Endothelial cell of umbilical vein (primary cell): ENCODE measurements at regions not wholly inside any gene's neighbourhood (a gene's known extent, or its start where the extent isn't known, plus 50 kb on each side); places are given as distances from the start of the nearest gene placed in this dataset.

Source experiments
- BruUV-seq: library from RNA; stranded (reverse); fragments of 400-500 nt; replicated peaks from 2 replicates; lab custom pipeline; 2021; lab: Mats Ljungman, UMichigan
- CTCF ChIA-PET: fragments of 300-600, 350-600 bp; sonication (Branson Sonifier 250); formaldehyde crosslinking; loops from one replicate; lab custom pipeline; 2021; ENCODE audit warnings: antibody characterized with exemption, inconsistent platforms; lab: Charles Lee
- POLR2A ChIA-PET: fragments of 300-600, 350-600 bp; sonication (Branson Sonifier 250); formaldehyde crosslinking; loops from one replicate; lab custom pipeline; 2021; ENCODE audit warnings: antibody characterized with exemption, inconsistent platforms; lab: Charles Lee
- DNase-seq: peaks from one replicate; pipeline ENCODE4 v3.0.0-alpha.2; 2011; ENCODE audit warnings: low read depth, low spot score
- FAIRE-seq: peaks from 2 replicates; lab custom pipeline; 2011; peaks lifted over from hg19 to GRCh38; lab: Jason Lieb, UNC
- H2AFZ ChIP-seq: 2 replicates; pipeline ENCODE4 v1.6.0; 2012; ENCODE audit warnings: low read depth, low read length, control low read depth, inconsistent platforms
- H3K27ac ChIP-seq: 2 replicates; pipeline ENCODE4 v1.5.1; 2011; ENCODE audit warnings: low read depth, mild to moderate bottlenecking, control low read depth, low read length, moderate library complexity; ENCODE audit not compliant: insufficient read depth
- H3K27me3 ChIP-seq, 2 experiments: 2 replicates each; pipeline versions ENCODE4 v1.6.0 to v1.6.1; 2011; ENCODE audit warnings: low read length in 2 of 2, mixed read lengths in 1 of 2; ENCODE audit not compliant: control insufficient read depth in 2 of 2, insufficient read depth in 2 of 2
- H3K36me3 ChIP-seq, 2 experiments: 2 replicates in 1 of 2; 3 replicates in 1 of 2; pipeline ENCODE4 v1.5.1; 2011; ENCODE audit warnings: low read length in 2 of 2, mild to moderate bottlenecking in 1 of 2, moderate library complexity in 1 of 2; ENCODE audit not compliant: control insufficient read depth in 2 of 2, insufficient read depth in 2 of 2; ENCODE audit errors: extremely low read depth in 1 of 2
- H3K4me1 ChIP-seq: 3 replicates; pipeline ENCODE4 v1.5.1; 2011; ENCODE audit warnings: mild to moderate bottlenecking, low read length; ENCODE audit not compliant: control insufficient read depth, insufficient read depth; ENCODE audit errors: extremely low read depth
- H3K4me2 ChIP-seq: 2 replicates; pipeline ENCODE4 v1.6.1; 2011; ENCODE audit warnings: low read length, control low read depth, mixed read lengths; ENCODE audit not compliant: insufficient read depth
- H3K4me3 ChIP-seq, 3 experiments: fragments of 200-600 bp in 1 of 3; sonication (generic), shearing (Covaris generic) in 1 of 3; replicated peaks in 1 of 3; 2 replicates each; pipeline ENCODE4 v1.5.1; 2011 to 2016; ENCODE audit warnings: control low read depth in 3 of 3, low read length in 3 of 3, mild to moderate bottlenecking in 2 of 3, inconsistent platforms in 1 of 3, low read depth in 1 of 3, moderate library complexity in 1 of 3; ENCODE audit not compliant: insufficient read depth in 1 of 3
- H3K79me2 ChIP-seq: 2 replicates; pipeline ENCODE4 v1.6.0; 2012; ENCODE audit warnings: low read length, inconsistent platforms; ENCODE audit not compliant: control insufficient read depth, insufficient read depth
- H3K9ac ChIP-seq: replicated peaks from 2 replicates; pipeline ENCODE3; 2011; ENCODE audit warnings: low read length, control low read depth; ENCODE audit not compliant: insufficient read depth; ENCODE audit errors: extremely low read depth
- H3K9me1 ChIP-seq: replicated peaks from 3 replicates; pipeline ENCODE4 v1.6.0; 2011; ENCODE audit warnings: mild to moderate bottlenecking, low read length; ENCODE audit not compliant: control insufficient read depth, insufficient read depth; ENCODE audit errors: extremely low read depth
- H3K9me3 ChIP-seq: replicated peaks from 2 replicates; pipeline ENCODE4 v1.5.1; 2012; ENCODE audit warnings: low read length, inconsistent platforms; ENCODE audit not compliant: control insufficient read depth, insufficient read depth
- H4K20me1 ChIP-seq: replicated peaks from 2 replicates; pipeline ENCODE3; 2011; ENCODE audit warnings: mild to moderate bottlenecking, low read length; ENCODE audit not compliant: control insufficient read depth, insufficient read depth; ENCODE audit errors: extremely low read depth
- EZH2 ChIP-seq: IDR thresholded peaks from 2 replicates; pipeline ENCODE4 v1.6.1; 2012; ENCODE audit warnings: borderline replicate concordance, low read depth, mild to moderate bottlenecking, moderate library complexity, low read length, inconsistent platforms; ENCODE audit not compliant: severe bottlenecking
- FOS ChIP-seq: IDR thresholded peaks from 2 replicates; pipeline ENCODE4 v1.6.1; 2011; ENCODE audit warnings: mild to moderate bottlenecking, low read length, moderate library complexity, borderline replicate concordance; ENCODE audit not compliant: insufficient read depth
- GATA2 ChIP-seq: IDR thresholded peaks from 2 replicates; pipeline ENCODE4 v1.7.0; 2011; ENCODE audit warnings: low read depth, mild to moderate bottlenecking, moderate library complexity, mixed read lengths, low read length; ENCODE audit not compliant: insufficient read length, insufficient read depth
- JUN ChIP-seq: IDR thresholded peaks from 2 replicates; pipeline ENCODE4 v1.6.1; 2011; ENCODE audit warnings: borderline replicate concordance, low read depth; ENCODE audit not compliant: insufficient read length, insufficient read depth
- MYC ChIP-seq: IDR thresholded peaks from one replicate; pipeline ENCODE4 v1.6.1; 2011; ENCODE audit warnings: mild to moderate bottlenecking, low read depth, low read length
- POLR2A ChIP-seq: IDR thresholded peaks from 2 replicates; pipeline ENCODE4 v1.6.1; 2012; ENCODE audit warnings: low read depth, mild to moderate bottlenecking, control low read depth, low read length
- POLR2AphosphoS5 ChIP-seq: IDR thresholded peaks from 2 replicates; pipeline ENCODE4 v1.6.1; 2012; ENCODE audit warnings: low read depth, mild to moderate bottlenecking, control low read depth, low read length, moderate library complexity; ENCODE audit not compliant: insufficient read depth
- dilution Hi-C: fragments of 300-500 bp; cut with MboI; formaldehyde crosslinking; loops from one replicate; pipeline ENCODE4 v1.15.0; 2019; ENCODE audit warnings: low sequenced_read_pairs; ENCODE audit not compliant: extremely low pct_ligation_motif_present
- intact Hi-C: fragments of 100-400 bp; cut with micrococcal nuclease; formaldehyde crosslinking; loops from one replicate; pipeline ENCODE4 v1.10.0; 2022
- TF ChIP-seq, protein P1 (sequence below): IDR thresholded peaks from 2 replicates; pipeline ENCODE4 v1.6.1; 2011; ENCODE audit not compliant: insufficient read depth, insufficient read length
- TF ChIP-seq, protein P2 (sequence below), 2 donors: IDR thresholded peaks; 1 replicate in 1 of 2; 2 replicates in 1 of 2; pipeline ENCODE4 v1.5.1; 2011; ENCODE audit warnings: low read length in 2 of 2, mild to moderate bottlenecking in 2 of 2, moderate library complexity in 2 of 2, control low read depth in 1 of 2, inconsistent platforms in 1 of 2, low read depth in 1 of 2; ENCODE audit not compliant: insufficient read depth in 1 of 2; ENCODE audit errors: extremely low read depth in 1 of 2

DNA sequence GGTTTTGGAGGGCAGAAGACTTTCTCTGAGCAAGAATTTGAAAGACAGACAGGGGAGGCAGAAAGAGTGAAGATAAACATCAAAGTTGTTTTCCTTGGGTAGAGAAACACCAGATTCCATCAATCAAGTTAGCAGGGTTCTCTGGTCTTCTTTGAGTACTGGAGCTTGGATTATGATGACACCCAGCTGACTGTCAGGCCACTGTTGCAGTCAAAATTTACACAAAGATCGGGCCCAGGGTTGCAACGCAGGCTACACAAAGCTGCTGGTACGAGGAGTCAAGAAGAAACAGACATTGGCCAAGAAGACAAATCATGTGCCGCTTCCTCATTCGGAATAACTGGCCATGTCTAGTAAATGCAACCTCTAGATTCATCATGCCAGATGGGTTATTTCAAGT, 396.2 kb upstream of the XYLT1 start:
- dilution Hi-C loops = no loop called here
- H3K4me3 ChIP-seq = no peak overlapping the region
- intact Hi-C loops = no loop called here
- no TSS peak for BruUV-seq
- no peak overlapping the region for H3K4me2 ChIP-seq
- FAIRE-seq (no peak), DNase-seq (no peak)
- H3K9me3 ChIP-seq = no peaks in the 10 kb centered on the region
- H3K9me1 ChIP-seq = no peaks in the 10 kb centered on the region
- no peak for TF ChIP-seq MYC
- no peak for TF ChIP-seq POLR2AphosphoS5
- no peak for TF ChIP-seq EZH2
- TF ChIP-seq, protein P1, sequence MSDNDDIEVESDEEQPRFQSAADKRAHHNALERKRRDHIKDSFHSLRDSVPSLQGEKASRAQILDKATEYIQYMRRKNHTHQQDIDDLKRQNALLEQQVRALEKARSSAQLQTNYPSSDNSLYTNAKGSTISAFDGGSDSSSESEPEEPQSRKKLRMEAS = no peak
- no peak for TF ChIP-seq POLR2A
- no peak for TF ChIP-seq JUN
- TF ChIP-seq GATA2 = no peak
- TF ChIP-seq FOS = no peak
- TF ChIP-seq, protein P2, sequence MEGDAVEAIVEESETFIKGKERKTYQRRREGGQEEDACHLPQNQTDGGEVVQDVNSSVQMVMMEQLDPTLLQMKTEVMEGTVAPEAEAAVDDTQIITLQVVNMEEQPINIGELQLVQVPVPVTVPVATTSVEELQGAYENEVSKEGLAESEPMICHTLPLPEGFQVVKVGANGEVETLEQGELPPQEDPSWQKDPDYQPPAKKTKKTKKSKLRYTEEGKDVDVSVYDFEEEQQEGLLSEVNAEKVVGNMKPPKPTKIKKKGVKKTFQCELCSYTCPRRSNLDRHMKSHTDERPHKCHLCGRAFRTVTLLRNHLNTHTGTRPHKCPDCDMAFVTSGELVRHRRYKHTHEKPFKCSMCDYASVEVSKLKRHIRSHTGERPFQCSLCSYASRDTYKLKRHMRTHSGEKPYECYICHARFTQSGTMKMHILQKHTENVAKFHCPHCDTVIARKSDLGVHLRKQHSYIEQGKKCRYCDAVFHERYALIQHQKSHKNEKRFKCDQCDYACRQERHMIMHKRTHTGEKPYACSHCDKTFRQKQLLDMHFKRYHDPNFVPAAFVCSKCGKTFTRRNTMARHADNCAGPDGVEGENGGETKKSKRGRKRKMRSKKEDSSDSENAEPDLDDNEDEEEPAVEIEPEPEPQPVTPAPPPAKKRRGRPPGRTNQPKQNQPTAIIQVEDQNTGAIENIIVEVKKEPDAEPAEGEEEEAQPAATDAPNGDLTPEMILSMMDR (IDR thresholded peaks at IDR 0.05; ENCODE audit: extremely low read depth in 1 of 2, insufficient read depth in 1 of 2, low read depth in 1 of 2, low read length in 2 of 2) = no peak
- H4K20me1 ChIP-seq = no peaks in the 10 kb centered on the region
- no peaks in the 10 kb centered on the region for H3K36me3 ChIP-seq
- no peak overlapping the region for H3K27ac ChIP-seq
- POLR2A ChIA-PET = no interaction called here
- H3K79me2 ChIP-seq = no peaks in the 10 kb centered on the region
- no peaks in the 10 kb centered on the region for H3K4me1 ChIP-seq
- CTCF ChIA-PET = no interaction called here
- no peaks in the 10 kb centered on the region for H3K27me3 ChIP-seq
- H2AFZ ChIP-seq = no peak overlapping the region
- no peak overlapping the region for H3K9ac ChIP-seq
